Astrocyte of the spinal cord (primary cell): ENCODE measurements at regions not wholly inside any gene's neighbourhood (a gene's known extent, or its start where the extent isn't known, plus 50 kb on each side); places are given as distances from the start of the nearest gene placed in this dataset.

ENCODE experiments used
- DNase-seq: peaks from one replicate; pipeline ENCODE4 v3.0.0; 2011; ENCODE audit warnings: low read depth, low spot score
- H3K4me3 ChIP-seq: 2 replicates; pipeline ENCODE4 v1.5.1; 2011; ENCODE audit warnings: low read depth, mild to moderate bottlenecking, low read length, moderate library complexity
- in situ Hi-C: cut with HindIII; loops from 2 replicates; pipeline ENCODE4 v1.10.0; 2017; ENCODE audit warnings: low sequenced_read_pairs
- TF ChIP-seq, protein P1 (sequence below): IDR thresholded peaks from 2 replicates; pipeline ENCODE4 v1.5.1; 2012; ENCODE audit warnings: low read depth, mild to moderate bottlenecking, low read length, inconsistent platforms

DNA sequence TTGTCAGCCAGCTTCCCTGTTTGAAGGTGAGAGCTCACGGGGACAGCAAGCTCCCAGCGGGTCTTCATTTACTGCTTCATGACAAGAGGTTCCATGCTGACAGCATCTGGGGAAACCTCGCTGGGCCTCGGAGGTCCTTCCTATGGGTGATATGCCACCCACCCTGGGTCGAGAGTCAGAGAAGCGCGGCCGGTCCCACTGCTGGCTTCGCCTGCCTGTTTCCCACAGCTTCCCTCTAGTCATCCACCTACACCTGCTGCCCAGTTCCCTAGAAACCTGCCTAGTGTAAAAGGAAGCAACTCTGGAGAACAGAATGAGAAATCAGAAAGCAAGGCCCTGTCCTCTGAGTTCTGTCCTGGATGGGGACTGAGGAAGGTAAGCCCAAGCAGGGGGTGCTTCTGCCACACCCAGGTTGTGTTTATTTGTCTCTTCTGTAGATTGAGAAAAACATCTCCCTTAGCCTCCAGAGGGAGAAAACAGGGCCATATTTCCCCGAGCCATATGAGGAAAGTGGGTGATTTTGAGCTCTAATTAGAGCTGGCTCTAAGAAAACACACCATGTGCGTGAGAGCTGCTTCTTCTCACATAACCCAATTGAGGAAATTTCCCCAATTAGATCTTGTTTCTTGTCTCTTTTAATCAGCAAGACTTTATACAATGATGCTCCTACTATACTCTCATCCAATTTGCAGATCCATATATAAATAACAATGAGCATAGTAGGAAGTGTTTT is 504.3 kb downstream of the IRS2 start:
- TF ChIP-seq, protein P1, sequence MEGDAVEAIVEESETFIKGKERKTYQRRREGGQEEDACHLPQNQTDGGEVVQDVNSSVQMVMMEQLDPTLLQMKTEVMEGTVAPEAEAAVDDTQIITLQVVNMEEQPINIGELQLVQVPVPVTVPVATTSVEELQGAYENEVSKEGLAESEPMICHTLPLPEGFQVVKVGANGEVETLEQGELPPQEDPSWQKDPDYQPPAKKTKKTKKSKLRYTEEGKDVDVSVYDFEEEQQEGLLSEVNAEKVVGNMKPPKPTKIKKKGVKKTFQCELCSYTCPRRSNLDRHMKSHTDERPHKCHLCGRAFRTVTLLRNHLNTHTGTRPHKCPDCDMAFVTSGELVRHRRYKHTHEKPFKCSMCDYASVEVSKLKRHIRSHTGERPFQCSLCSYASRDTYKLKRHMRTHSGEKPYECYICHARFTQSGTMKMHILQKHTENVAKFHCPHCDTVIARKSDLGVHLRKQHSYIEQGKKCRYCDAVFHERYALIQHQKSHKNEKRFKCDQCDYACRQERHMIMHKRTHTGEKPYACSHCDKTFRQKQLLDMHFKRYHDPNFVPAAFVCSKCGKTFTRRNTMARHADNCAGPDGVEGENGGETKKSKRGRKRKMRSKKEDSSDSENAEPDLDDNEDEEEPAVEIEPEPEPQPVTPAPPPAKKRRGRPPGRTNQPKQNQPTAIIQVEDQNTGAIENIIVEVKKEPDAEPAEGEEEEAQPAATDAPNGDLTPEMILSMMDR, result no peak
- in situ Hi-C loops, result no loop called here
- DNase-seq, result no peak
- H3K4me3 ChIP-seq, result no peak overlapping the region

DNA sequence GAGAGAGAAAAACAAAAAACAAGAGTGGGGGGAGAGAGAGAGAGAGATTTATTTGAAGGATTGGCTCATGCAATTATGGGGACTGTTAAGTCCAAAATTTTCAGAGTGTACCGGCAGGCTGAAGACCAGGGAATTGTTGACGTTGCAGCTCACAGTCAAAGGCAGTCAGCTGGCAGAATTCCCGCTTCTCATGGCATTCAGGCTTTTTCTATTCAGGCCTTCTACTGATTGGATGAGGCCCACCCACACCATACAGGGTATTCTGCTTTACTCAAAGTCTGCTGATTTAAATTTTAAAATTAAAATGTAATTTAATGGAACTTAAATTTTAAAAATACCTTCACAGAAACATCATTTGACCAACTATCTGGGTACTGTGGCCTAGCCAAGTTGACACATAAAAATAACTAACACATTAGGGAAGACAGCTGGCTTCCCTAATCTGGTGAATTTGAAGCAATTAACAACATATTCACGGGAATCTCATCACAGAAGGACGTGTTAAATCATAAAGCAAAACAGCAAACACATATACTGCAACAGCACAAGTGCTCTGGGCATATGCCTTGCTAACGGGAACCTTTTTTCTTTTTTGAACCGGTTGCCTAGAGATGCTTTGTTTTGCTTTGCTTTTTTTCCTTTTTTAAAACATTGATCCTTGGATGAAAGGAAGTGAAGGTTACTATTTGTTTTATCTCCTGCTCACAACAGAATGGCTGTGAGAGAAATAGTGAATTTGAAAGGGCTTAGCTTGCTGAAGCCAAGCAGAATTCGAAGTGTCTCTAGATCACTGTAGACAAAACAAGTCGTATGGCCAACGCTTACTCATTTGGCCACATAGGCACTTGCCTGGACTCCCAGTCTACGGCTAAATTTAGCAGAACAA is 505.1 kb downstream of the IRS2 start:
- DNase-seq, result peak; percentile 35
- in situ Hi-C loops, result no loop called here
- no peak overlapping the region for H3K4me3 ChIP-seq
- TF ChIP-seq, protein P1, result no peak

GRCh38 chr13:109276261-109276660 is 510.1 kb downstream of the IRS2 start:
- no peak for DNase-seq
- no peak overlapping the region for H3K4me3 ChIP-seq
- in situ Hi-C loops, result no loop called here
- TF ChIP-seq, protein P1, result no peak

- in situ Hi-C loops, result no loop called here
- DNase-seq, result peak; percentile 25
- TF ChIP-seq, protein P1, result peak; percentile 41
- no peak overlapping the region for H3K4me3 ChIP-seq
Measured at GRCh38 chr13:109275852-109276251, 510.5 kb downstream of the IRS2 start.

GRCh38 chr13:109275139-109275745 is 511.1 kb downstream of the IRS2 start:
- TF ChIP-seq, protein P1, result no peak
- in situ Hi-C loops, result no loop called here
- no peak overlapping the region for H3K4me3 ChIP-seq
- DNase-seq, result no peak

GRCh38 chr13:109274188-109274821 is 512.1 kb downstream of the IRS2 start:
- H3K4me3 ChIP-seq, result no peak overlapping the region
- TF ChIP-seq, protein P1, result no peak
- in situ Hi-C loops, result no loop called here
- DNase-seq, result peak; percentile 70
